ENCODE measurements at regions not wholly inside any gene's neighbourhood (a gene's known extent, or its start where the extent isn't known, plus 50 kb on each side); places are given as distances from the start of the nearest gene placed in this dataset.

GRCh38 chr17:33989361-33990148 lies 265.5 kb upstream of the CCL2 start:
- Histone ChIP-seq H2AFZ (ENCODE audit: low read depth, low read length) (no peak overlapping the region), H3K4me2 (ENCODE audit: insufficient read depth, low read length) (no peak overlapping the region), H3K27me3 (ENCODE audit: control insufficient read depth in 2 of 2, insufficient read depth in 2 of 2, low read length in 2 of 2) (no peaks in the 10 kb centered on the region), H3K36me3 (ENCODE audit: control insufficient read depth in 2 of 2, extremely low read depth in 1 of 2, insufficient read depth in 2 of 2, low read length in 2 of 2) (no peaks in the 10 kb centered on the region), H3K9me1 (replicated peaks; ENCODE audit: control insufficient read depth, extremely low read depth, insufficient read depth, low read length) (no peaks in the 10 kb centered on the region), H3K27ac (ENCODE audit: insufficient read depth, low read depth, low read length) (no peak overlapping the region), H3K4me3 (replicated peaks in 1 of 3; ENCODE audit: insufficient read depth in 1 of 3, low read depth in 1 of 3, low read length in 3 of 3) (no peak overlapping the region), H3K79me2 (ENCODE audit: control insufficient read depth, insufficient read depth, low read length) (no peaks in the 10 kb centered on the region), H4K20me1 (replicated peaks; ENCODE audit: control insufficient read depth, extremely low read depth, insufficient read depth, low read length) (no peaks in the 10 kb centered on the region), H3K4me1 (ENCODE audit: control insufficient read depth, extremely low read depth, insufficient read depth, low read length) (no peaks in the 10 kb centered on the region), H3K9ac (replicated peaks; ENCODE audit: extremely low read depth, insufficient read depth, low read length) (no peak overlapping the region), H3K9me3 (replicated peaks; ENCODE audit: control insufficient read depth, insufficient read depth, low read length) (no peaks in the 10 kb centered on the region)
- CTCF ChIA-PET, result interaction anchor here (0.5 kb wide), 1 partner anchor 210 kb away, joined by 3 read pairs; no protein-coding TSS in a partner anchor
- TF ChIP-seq EZH2 (IDR thresholded peaks at IDR 0.05; ENCODE audit: borderline replicate concordance, low read depth, low read length, severe bottlenecking), result no peak
- no peak for TF ChIP-seq JUN (IDR thresholded peaks at IDR 0.05; ENCODE audit: borderline replicate concordance, insufficient read depth, insufficient read length, low read depth)
- TF ChIP-seq FOS (IDR thresholded peaks at IDR 0.05; ENCODE audit: borderline replicate concordance, insufficient read depth, low read length), result no peak
- TF ChIP-seq, protein P1, sequence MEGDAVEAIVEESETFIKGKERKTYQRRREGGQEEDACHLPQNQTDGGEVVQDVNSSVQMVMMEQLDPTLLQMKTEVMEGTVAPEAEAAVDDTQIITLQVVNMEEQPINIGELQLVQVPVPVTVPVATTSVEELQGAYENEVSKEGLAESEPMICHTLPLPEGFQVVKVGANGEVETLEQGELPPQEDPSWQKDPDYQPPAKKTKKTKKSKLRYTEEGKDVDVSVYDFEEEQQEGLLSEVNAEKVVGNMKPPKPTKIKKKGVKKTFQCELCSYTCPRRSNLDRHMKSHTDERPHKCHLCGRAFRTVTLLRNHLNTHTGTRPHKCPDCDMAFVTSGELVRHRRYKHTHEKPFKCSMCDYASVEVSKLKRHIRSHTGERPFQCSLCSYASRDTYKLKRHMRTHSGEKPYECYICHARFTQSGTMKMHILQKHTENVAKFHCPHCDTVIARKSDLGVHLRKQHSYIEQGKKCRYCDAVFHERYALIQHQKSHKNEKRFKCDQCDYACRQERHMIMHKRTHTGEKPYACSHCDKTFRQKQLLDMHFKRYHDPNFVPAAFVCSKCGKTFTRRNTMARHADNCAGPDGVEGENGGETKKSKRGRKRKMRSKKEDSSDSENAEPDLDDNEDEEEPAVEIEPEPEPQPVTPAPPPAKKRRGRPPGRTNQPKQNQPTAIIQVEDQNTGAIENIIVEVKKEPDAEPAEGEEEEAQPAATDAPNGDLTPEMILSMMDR (IDR thresholded peaks at IDR 0.05; ENCODE audit: extremely low read depth in 1 of 2, insufficient read depth in 1 of 2, low read depth in 1 of 2, low read length in 2 of 2), result no peak
- no peak for TF ChIP-seq MYC (IDR thresholded peaks at IDR 0.05; ENCODE audit: low read depth, low read length)
- TF ChIP-seq GATA2 (IDR thresholded peaks at IDR 0.05; ENCODE audit: insufficient read depth, insufficient read length, low read depth, low read length), result no peak
- TF ChIP-seq POLR2AphosphoS5 (IDR thresholded peaks at IDR 0.05; ENCODE audit: insufficient read depth, low read depth, low read length), result no peak
- TF ChIP-seq POLR2A (IDR thresholded peaks at IDR 0.05; ENCODE audit: low read depth, low read length), result no peak
- TF ChIP-seq MAX (IDR thresholded peaks at IDR 0.05; ENCODE audit: insufficient read depth, insufficient read length), result no peak
- dilution Hi-C loops (cut with MboI; ENCODE audit: extremely low pct_ligation_motif_present, low sequenced_read_pairs) (no loop called here), intact Hi-C loops (cut with micrococcal nuclease) (loop anchor here (10.0 kb wide), 1 partner anchor 65 kb away; no protein-coding TSS in a partner anchor)
- POLR2A ChIA-PET, result no interaction called here
- DNase-seq (ENCODE audit: low read depth, low spot score), result no peak
- BruUV-seq (replicated peaks), result no TSS peak
- no peak for FAIRE-seq

Measured in endothelial cell of umbilical vein (primary cell).